Suppressor macrophage (primary cell): ENCODE measurements at regions not wholly inside any gene's neighbourhood (a gene's known extent, or its start where the extent isn't known, plus 50 kb on each side); places are given as distances from the start of the nearest gene placed in this dataset.

Experiments used
- DNase-seq, 4 experiments: peaks; one replicate each; pipeline ENCODE4 v3.0.0-alpha.2; 2020 to 2022

DNA sequence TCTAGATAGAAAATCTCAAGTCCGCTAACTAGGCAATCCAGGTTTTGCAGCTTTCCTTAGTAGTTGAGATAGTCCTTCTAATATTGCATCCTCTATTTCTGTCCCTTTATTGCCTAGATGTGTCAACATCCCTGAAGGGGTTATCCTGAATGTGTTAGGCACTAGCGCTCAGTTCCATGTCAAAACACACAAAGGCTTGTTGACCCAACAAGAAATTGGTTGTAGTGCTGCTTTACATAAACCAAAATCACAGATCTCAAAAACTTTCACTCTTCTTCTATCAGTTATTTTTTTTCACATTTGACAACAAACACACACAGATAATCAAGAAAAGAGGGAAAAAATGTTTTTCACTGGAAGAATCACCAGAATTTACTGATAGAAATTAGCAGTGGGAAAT is 51.4 kb upstream of the SOX2 start:
- DNase-seq: no peak

DNA sequence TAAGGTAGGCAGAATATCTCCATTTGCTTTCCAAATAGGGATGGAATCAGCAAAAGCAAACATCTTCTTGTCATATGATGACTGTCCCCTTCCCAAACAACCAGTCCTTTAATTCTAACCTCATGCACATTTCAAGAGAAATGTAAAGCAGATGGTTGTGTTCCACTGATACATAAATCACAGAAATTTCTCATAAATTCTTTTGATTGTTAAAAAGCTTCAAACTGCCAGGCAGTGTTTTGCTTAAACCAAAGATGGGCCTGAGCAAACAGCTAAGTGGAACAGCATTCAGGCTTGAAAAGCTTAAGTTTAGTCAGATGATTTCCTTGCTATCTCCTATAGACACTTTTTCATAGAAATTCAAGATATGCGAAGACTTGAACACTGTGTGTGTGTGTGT is 74.3 kb upstream of the SOX2 start:
- DNase-seq: no peak

DNA sequence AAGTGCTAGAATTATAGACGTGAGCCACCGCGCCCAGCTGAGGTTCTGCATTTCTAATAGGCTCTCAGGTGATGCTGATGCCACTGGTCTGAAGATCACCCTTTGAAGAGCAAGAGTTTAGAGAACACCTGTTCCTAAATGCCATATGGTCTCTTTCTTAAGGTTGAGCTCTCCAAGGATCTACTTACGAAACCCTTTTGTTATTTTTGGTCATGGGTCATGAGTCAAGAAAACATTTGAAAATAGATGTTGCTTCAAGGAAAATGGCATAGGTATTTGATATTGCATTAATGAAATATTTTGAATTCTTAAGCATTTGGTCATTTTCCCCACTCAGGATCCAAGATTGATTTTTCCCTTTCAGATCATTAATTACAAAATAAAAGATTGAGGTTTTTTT is 74.7 kb upstream of the SOX2 start:
- DNase-seq: no peak

DNA sequence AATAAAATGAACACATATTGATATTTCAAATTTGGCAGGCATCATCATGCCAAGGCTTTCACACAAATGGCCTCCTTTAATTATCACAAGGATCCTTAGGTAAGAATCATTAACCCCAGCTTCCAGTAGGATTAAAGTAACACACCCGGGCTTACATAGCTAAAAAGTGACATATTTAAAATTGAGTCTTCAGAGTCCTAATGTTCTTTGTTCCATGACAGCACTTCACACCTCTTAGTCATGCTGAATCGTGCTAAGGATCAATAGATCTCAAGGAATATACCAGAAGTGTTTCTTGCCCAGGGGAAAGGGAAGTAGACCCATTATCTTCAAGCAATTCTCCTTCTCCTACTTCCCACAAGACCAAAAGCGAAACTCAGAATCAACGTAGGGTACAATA is 76.6 kb upstream of the SOX2 start:
- no peak for DNase-seq

DNA sequence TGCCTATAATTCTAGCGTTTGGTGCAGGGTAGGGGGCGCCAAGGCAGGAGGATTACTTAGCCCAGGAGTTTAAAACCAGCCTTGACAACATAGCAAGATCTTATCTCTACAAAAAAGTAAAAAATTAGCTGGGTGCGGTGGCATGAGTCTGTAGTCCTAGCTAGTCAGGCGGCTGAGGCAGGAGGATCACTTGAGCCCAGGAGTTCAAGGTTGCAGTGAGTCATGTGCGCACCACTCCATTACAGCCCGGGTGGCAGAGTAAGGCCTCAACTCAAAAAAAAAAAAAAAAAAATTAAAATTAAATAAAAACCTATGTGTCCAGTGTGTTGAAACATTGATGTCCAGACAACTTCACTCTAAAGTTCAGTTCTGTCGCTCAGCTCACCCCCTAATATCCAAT is 78.2 kb upstream of the SOX2 start:
- no peak for DNase-seq

DNA sequence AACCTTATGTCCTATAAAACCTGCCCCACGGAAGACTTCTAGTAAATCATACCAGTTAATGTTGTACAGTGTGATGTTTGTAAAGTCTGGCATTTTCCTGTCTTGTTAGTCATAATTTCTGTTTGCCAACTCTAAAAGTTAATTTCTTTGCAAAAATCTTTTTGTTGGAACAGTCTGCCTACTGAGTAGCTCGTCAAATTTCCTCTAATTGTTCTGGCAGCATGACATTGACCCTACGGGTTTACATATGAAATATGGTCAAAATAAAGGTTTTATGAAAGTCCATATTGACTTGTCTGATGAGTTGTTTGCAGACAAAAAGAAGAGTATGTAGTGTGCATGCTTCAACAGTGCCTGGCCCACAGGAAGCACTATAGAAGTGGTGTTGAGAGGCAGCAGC is 79.8 kb upstream of the SOX2 start:
- DNase-seq: no peak

DNA sequence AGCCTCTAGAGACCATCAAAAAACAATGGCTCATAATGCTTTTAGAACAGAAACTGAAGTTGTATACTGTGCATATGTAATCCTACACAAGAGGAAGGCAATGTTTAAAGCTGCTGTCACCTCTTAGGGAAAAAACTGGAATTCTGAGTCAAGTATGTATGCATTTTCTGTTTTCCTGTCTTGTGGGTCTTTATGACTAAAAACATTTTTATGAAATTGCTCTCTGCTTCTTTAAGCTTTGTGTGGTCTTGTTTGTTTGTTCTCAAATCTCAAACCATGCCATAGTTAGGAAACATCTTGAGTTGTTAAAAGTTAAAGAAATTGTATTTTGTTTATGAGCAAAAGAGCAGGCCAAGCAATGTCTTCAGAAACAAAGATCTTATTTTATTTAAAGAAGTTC is 80.9 kb upstream of the SOX2 start:
- DNase-seq: no peak

DNA sequence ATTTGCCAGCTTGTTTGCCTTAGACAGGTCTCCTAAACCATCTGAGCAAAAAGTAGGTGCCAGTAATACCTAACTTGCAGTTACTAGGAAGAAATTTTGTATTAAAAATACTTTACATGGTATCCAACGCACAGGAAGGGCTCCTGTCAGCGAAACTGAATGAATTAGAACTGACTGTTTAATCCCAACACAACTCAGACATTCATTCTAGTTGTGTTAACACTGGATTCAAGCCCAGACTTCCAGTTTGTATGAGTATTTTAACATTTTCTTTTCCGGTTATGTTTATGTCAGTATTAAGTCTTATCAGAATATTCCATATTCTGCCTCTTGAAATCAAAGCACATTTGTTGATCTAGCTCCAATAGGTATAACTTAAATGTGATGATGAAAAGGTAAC is 82.0 kb upstream of the SOX2 start:
- no peak for DNase-seq

DNA sequence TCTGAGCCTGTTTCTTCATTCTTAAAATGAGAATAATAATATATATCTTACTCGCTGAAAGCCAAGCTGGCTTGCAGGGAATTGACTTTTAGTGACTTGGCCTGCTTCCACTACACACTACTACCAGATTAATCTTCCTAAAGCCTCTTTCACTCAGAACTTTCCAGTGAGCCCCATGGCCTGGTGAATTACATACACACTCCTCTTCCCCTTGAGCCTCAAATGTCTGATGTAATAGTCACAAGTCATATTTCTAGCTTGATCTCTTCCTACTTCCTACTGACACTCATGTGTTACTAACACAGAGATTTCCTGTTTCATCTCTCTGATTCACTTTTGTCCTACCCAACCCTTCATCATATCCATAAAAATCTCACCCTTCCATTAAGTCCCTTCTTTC is 82.7 kb upstream of the SOX2 start:
- peak; percentile 23 to 66 (median 44) for DNase-seq

DNA sequence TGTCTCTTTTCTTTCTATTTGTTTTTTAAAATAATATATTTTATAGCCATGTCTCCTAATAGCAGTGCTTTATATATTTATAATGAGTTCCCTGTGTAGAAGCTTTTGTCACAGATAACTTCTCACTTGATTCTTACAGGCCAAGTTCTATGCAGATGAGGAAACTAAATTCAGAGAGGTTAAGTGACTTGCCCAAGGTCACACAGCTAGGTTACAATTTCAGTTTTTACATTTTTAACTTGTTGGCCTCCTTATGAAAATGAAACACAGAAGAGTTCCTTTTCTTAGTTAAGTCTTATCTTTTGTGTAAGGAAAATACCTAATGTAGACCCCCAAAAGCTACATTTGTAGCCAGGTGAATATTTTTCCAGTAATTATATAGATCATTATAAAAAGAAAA is 83.3 kb upstream of the SOX2 start:
- no peak for DNase-seq

DNA sequence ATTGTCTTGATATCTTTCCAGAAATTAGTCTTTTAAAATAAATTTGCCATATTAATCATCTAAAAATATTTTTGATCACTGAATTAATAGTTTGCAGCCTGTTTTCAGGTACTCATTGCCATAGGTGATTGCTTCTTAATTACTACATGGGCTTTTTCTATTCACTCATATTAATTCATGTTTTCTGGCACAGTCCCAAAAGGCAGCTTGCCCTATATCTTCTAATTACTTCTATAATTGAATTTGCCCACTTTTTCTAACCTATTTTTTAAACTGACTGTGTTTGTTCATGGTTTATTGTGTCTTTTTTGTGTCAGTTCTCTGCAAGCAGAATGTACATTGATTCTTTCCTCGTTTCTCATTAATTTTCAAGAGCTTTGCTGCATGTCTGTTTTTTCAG is 85.7 kb upstream of the SOX2 start:
- no peak for DNase-seq

DNA sequence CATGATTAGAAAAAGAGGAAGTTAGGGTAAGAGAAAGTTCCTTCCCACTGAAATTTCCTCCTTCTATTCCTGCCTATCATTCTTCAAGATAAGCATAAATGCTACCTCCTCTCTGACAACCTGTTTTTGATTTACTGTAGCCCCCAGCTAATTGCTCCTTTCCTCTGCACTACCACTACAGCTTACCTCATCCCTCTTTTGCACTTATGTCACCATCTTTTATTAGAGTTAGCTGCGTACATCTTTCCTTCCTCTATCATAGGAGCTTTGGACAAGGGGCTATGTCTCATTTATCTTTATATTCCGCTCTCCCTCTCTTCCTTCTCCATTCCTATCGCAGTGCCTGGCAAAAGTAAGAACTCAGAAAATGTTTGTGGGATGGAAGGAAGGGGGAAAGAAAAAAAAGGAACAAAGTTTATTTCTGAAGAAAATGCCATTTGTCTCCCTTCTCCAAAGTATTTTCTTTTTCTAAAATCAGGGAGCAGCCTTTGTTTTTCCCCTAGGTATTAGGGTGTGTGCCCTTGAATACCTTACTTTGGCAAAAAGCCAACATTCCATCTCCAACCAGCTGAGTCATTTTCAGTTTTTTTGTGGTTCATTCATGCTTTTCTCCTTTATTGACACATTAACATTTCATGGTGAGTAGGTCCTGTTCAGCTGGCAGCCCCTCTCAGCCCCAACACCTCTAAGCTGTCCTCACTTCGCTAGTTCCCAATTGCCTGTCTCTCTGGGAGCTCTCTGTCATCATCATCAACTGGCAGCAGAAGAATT is 87.6 kb upstream of the SOX2 start:
- peak in 2 of 4 experiments; percentile 7 to 15 for DNase-seq

DNA sequence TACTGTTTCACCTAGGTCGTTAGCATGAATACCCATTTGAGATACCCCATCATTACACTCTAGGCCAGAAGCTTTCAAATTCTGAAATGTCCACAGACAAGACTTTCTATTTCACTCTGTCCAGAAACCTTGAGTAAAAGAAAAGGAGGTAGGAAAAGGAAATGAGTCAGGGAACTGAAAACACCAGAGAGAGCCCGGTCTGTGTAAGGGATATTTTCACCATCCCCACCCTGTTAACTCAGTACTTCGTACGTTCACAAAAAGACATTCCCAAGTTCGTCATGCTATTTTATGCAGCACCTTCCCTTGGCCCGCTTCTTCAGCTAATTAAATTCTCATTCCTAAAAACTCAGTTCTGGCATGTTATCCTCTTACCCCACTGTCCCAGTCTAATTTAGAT is 89.4 kb upstream of the SOX2 start:
- DNase-seq: no peak

DNA sequence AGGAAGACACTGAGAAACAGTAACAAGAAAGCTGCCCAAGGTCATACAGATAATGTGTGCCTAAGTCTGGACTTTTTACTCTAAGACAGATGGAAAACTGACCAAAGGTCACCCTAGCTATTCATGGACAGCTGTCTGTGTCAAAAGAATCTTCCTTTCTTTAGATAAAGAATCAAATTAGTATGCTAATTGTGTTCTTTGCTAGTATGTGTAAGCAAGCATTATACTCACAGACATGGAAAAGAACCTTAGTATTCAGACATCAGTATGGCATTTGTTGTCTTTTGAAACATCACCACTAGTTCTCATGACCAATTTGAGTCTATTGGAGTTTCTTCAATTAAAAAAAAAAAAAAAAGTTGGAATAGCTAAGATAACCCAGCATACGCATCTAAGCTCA is 91.8 kb upstream of the SOX2 start:
- no peak for DNase-seq

DNA sequence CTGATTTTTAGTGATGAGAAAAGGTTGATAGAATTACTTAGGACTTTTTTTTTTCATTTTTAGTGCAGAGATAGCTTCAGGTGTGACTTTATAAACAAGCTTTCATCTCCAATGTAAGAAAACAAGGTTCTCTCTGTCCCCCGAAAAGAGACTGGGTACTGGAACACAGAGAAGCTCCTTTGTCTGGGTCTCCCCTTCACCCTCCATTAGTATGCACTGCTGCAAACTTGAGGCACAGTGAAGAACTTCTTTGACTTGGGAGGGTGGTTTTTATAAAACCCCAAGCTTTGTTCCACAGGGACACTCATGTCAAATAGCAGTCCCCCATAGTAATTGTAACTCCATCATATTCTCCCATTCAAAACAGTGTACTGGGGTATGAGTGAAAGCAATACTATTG is 93.5 kb upstream of the SOX2 start:
- DNase-seq: no peak

DNA sequence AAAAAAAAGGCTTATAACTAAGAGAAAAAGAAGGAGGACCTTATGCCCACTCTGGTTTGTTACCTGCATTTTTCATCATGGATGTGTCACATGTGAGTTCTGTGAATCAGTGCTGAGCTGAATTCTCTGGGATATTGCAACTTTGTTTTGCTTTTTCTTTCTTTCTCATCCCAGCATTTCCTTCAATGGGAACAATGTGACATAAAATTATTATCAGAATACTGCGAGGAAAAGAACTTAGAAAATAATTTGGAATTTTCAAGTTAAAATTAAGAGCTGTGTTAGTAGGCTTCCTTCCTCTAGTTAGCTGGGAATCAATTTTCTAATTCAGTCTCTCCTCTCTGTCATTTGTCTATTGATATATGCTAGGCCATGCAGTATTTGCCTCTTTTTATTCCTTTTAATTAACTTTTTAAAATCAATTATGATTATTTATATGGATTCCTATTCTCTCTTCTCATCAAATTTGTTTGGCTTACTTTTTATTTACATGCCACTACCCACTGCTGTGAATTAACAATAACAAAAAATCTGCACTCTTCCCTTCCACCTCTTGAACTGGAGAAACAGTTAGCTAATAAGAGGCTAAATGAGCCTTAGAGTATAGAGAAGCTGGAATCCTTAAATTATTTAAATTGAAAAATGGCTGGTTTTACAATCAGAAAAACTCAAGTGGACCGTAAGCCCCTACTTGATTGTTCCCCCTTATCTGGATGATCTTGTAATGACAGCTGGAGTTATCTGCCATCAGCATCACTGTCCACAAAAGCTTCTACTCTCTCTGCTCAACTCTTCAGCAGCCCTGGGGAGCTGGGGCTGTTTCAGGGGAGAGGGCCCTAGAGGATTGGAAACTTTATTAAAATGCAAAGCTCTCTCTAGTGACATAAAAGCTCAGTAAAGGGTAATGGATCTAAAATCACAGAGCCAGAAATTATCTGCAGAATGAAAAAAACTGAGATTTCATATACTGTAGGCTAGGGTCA is 95.3 kb upstream of the SOX2 start:
- no peak for DNase-seq

DNA sequence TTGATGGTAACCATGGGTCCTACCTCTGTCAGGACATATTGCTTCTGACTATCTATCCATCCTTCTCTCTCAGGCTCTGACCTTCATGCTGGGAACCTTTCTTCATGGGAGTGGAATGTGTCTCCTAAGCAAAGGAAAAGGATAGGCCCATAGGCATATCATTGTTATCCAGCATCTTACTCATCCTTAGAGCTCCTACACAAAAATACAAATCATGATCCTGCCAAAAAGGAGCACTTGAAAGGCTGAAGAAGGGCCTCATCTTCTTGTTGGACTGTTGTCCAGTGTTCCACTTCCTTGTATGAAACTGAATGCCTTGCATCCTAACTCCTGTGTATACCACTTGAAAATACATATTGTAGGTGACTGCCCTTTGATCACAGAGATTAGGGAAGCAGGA is 96.1 kb upstream of the SOX2 start:
- no peak for DNase-seq

DNA sequence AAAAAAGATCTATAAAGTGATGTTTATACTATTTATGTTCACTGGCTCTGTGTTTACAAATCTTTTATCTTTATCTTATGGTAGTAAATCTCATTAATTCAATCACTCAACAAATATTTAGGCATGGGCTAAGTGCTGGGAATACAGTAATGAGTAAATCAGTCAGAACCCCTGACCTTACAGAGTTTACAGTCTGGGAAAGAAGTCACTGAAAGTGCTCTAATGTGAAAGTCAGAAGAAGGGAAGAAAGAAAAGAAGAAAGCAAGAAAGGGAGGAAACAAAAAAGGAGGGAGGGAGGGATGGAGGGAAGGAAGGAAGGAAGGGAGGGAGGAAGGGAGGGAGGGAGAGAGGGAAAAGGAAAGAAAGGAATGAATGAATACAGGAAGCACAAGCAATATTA is 96.8 kb upstream of the SOX2 start:
- no peak for DNase-seq

DNA sequence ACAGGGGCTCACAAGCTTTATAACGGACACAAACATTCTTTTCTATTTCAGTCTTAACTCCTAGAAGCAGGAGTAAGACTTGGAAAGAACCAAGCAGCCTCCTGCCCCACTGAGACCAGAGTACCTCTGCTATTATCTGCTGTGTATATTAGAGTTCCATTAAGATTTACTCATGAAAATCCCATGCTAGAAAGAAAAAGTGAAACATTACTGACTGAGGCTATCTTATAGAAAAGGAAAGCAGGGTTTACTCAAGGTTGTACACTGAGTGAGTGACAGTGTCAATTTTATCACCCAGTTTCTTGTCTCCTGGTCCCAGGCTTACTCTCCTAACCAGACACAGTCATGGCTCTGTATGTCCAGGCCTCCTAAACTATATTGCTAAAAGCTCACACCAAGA is 97.9 kb upstream of the SOX2 start:
- no peak for DNase-seq

DNA sequence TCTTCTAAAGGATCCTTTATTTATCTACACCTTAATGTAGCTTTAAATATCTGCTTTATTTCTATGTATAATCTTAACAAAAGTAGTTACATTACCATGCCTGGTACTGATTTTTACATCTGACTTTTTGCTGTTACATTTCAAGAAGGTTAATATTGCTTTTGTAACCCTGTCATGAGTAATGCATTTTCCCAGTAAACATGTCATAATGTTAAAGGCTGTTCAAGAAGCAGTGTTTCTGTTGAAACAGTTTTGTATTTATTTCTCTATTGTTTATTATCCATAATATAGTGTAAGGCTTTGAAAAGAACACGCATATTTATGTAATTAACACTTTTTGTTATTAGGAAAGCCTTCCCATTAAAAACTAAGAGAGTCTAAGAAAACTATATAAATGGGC is 98.5 kb upstream of the SOX2 start:
- DNase-seq: no peak

DNA sequence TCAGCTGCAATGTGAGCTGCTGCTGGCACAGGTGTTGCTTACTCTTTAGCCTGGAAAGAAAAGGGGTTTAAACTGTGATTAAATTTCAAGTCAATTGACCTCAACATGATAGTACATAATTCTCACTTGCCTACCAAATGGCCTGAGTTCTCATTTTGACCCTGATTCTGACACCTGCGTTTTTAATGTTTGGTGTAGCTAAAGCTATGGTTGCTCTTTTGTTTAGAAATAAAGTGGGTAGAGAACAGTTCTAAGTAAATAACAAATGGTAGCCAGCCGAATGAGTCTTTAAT is 100.8 kb upstream of the SOX2 start:
- no peak for DNase-seq

DNA sequence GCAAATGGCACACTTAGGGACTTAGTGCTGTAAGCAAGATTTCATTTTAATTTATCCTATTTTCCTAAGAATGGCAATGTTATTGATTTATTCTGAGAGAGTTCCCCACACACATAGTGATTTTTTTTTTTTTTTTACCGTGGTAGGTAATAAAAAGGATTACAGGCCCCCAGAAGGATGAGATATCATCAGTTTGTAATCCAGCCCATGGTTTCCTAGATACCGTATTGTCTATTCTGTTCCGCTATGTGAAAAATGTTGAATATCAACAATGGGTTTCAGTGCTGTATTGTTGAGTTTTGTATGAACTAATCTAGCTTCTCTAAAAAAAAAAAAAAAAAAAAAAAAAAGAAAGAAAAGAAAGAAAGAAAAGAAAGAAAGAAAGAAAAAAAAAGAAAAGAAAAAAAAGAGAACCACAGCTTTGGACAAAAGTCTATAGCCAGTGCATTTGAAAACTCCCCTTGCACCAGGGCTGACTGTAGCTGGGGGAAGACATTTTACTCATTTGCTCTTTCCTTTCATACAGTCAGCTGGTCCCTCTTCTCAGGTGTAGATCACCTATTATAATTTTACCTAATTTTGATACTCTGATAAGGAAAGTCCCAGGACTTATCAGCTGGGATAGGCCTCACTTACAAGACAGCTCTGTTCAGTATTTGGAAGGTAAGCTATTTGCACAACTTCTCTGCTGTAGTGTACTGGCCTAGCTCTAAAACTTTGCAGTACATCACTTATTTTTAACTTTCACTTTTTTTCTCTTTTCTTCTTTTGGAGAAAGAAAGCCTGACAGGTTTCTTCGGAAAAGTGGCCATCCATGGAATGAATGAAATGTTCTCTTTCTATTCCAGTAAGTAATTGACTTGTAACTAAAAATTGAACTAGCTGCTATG is 101.4 kb upstream of the SOX2 start:
- DNase-seq: no peak

DNA sequence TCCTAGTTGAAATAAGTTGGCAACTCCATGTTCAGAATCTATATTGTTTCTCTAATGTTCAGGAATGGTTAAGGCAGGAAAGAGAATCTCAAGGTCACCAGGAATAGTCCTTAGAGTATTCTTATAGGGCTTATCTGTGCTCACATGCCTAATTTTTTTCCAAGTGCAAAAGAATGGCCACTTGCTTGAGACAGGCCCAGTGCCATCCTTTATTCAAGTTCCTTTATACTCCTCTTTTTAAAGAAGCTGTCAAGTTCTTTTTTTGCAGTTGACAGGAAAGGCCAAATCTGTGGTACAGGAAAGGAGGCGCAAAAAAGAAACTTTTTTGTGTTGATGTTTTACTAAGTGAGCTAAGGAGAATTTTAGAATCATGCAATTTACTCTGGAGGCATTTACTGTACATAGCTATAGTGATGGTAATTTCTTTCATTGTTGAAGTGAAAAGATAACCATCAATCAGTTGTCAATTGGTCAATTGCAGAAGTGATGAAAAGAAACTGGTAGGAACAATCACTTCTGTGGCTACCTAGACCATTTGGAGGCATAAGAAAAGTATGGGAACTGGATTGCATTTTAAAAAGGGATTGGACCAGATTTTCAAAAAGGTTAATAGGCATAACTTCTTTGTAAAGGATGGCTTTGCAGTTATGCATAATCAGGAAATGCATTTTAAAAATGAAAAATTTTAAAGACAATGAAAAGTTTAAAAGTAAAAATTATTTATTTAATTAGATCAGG is 102.5 kb upstream of the SOX2 start:
- DNase-seq: no peak
